GM21447 (cell line): ENCODE measurements at regions not wholly inside any gene's neighbourhood (a gene's known extent, or its start where the extent isn't known, plus 50 kb on each side); places are given as distances from the start of the nearest gene placed in this dataset.
"Not testable (repeated sequence)": the region's sequence is repeated elsewhere in the genome, so short reads cannot be mapped to it uniquely, and the experiment has no call there.

Source experiments
- ATAC-seq: cut with Tn5 transposase; IDR thresholded peaks from one replicate; pipeline ENCODE4 v1.9.1; 2021; ENCODE audit not compliant: unreplicated experiment

- no peak for ATAC-seq
Observed at GRCh38 chr3:3476669-3477068, 297.2 kb upstream of the CRBN start.

GRCh38 chr3:3468596-3468995 lies 289.1 kb upstream of the CRBN start:
- no peak for ATAC-seq

- ATAC-seq: no peak
Observed at GRCh38 chr3:3464131-3464530, 284.6 kb upstream of the CRBN start.

GRCh38 chr3:3461317-3461716 lies 281.8 kb upstream of the CRBN start:
- ATAC-seq: no peak

GRCh38 chr3:3448468-3448867 lies 269.0 kb upstream of the CRBN start:
- no peak for ATAC-seq

GRCh38 chr3:3447641-3448040 lies 268.1 kb upstream of the CRBN start:
- no peak for ATAC-seq

- no peak for ATAC-seq
Observed at GRCh38 chr3:3446251-3446650, 266.8 kb upstream of the CRBN start.

GRCh38 chr3:3443482-3443881 lies 264.0 kb upstream of the CRBN start:
- no peak for ATAC-seq

- ATAC-seq: no peak
Observed at GRCh38 chr3:3433711-3434110, 254.2 kb upstream of the CRBN start.

- no peak for ATAC-seq
Observed at GRCh38 chr3:3429841-3430240, 250.3 kb upstream of the CRBN start.

- not testable (repeated sequence) for ATAC-seq
Observed at GRCh38 chr3:3407707-3408106, 228.2 kb upstream of the CRBN start.

- no peak for ATAC-seq
Observed at GRCh38 chr3:3405131-3405530, 225.6 kb upstream of the CRBN start.

GRCh38 chr3:3403700-3404099 lies 224.2 kb upstream of the CRBN start:
- no peak for ATAC-seq

GRCh38 chr3:3392946-3393345 lies 213.5 kb upstream of the CRBN start:
- ATAC-seq: no peak

GRCh38 chr3:3383461-3383860 lies 204.0 kb upstream of the CRBN start:
- no peak for ATAC-seq

- ATAC-seq: no peak
Observed at GRCh38 chr3:3372210-3372777, 192.8 kb upstream of the CRBN start.

- ATAC-seq: no peak
Observed at GRCh38 chr3:3368306-3368705, 188.8 kb upstream of the CRBN start.

GRCh38 chr3:3366386-3366785 lies 186.9 kb upstream of the CRBN start:
- no peak for ATAC-seq

GRCh38 chr3:3365716-3366115 lies 186.2 kb upstream of the CRBN start:
- ATAC-seq: no peak

GRCh38 chr3:3356846-3357245 lies 177.4 kb upstream of the CRBN start:
- ATAC-seq: no peak

- ATAC-seq: no peak
Observed at GRCh38 chr3:3355442-3355841, 176.0 kb upstream of the CRBN start.

- peak; percentile 79 for ATAC-seq
Observed at GRCh38 chr3:3353153-3353552, 173.7 kb upstream of the CRBN start.

- no peak for ATAC-seq
Observed at GRCh38 chr3:3351226-3351625, 171.7 kb upstream of the CRBN start.

- ATAC-seq: not testable (repeated sequence)
Observed at GRCh38 chr3:3347056-3347455, 167.6 kb upstream of the CRBN start.
